Parathyroid adenoma (tissue), 2 donors: ENCODE measurements at regions not wholly inside any gene's neighbourhood (a gene's known extent, or its start where the extent isn't known, plus 50 kb on each side); places are given as distances from the start of the nearest gene placed in this dataset.

ENCODE experiments used
- H2AFZ ChIP-seq: fragments of 300-600 bp; sonication (generic); one replicate; pipeline ENCODE4 v1.7.0; 2017; ENCODE audit warnings: antibody characterized with exemption, mild to moderate bottlenecking
- H3K27ac ChIP-seq: fragments of 300-600 bp; sonication (generic); one replicate; pipeline ENCODE4 v1.7.0; 2017
- H3K27me3 ChIP-seq: fragments of 300-600 bp; sonication (generic); one replicate; pipeline ENCODE4 v1.7.0; 2017; ENCODE audit warnings: low read length; ENCODE audit not compliant: control insufficient read depth, insufficient read depth
- H3K36me3 ChIP-seq: fragments of 300-600 bp; sonication (generic); one replicate; pipeline ENCODE4 v1.7.0; 2017; ENCODE audit warnings: low read length; ENCODE audit not compliant: control insufficient read depth, insufficient read depth
- H3K4me1 ChIP-seq: fragments of 300-600 bp; sonication (generic); one replicate; pipeline ENCODE4 v1.7.0; 2017; ENCODE audit warnings: control low read depth
- H3K4me2 ChIP-seq: fragments of 300-600 bp; sonication (generic); one replicate; pipeline ENCODE4 v1.7.0; 2017; ENCODE audit warnings: low read length
- H3K4me3 ChIP-seq: fragments of 300-600 bp; sonication (generic); one replicate; pipeline ENCODE4 v1.7.0; 2017; ENCODE audit warnings: low read depth, low read length
- H3K79me2 ChIP-seq: fragments of 300-600 bp; sonication (generic); one replicate; pipeline ENCODE4 v1.7.0; 2017; ENCODE audit warnings: control low read depth
- H3K9ac ChIP-seq: fragments of 300-600 bp; sonication (generic); one replicate; pipeline ENCODE4 v1.7.0; 2017; ENCODE audit warnings: mild to moderate bottlenecking
- H3K9me3 ChIP-seq: fragments of 300-600 bp; sonication (generic); one replicate; pipeline ENCODE4 v1.7.0; 2017; ENCODE audit warnings: low read length; ENCODE audit not compliant: control insufficient read depth
- CTCF ChIP-seq: fragments of 300-600 bp; sonication (generic); IDR thresholded peaks from one replicate; pipeline ENCODE4 v1.7.0; 2017; ENCODE audit warnings: antibody characterized with exemption, mild to moderate bottlenecking
- donor health status: primary hyperparathyroidism.

- H3K4me1 ChIP-seq: no peaks in the 10 kb centered on the region
- H3K4me3 ChIP-seq: no peak overlapping the region
- no peak for TF ChIP-seq CTCF
- H2AFZ ChIP-seq: no peak overlapping the region
- no peaks in the 10 kb centered on the region for H3K27me3 ChIP-seq
- H3K9me3 ChIP-seq: no peaks in the 10 kb centered on the region
- no peak overlapping the region for H3K27ac ChIP-seq
- H3K36me3 ChIP-seq: no peaks in the 10 kb centered on the region
- H3K4me2 ChIP-seq: no peak overlapping the region
- no peaks in the 10 kb centered on the region for H3K79me2 ChIP-seq
- no peak overlapping the region for H3K9ac ChIP-seq
These were observed 503.5 kb downstream of the HAPSTR1 start for GRCh38 chr16:9594946-9595345.

- no peak overlapping the region for H3K27ac ChIP-seq
- no peak for TF ChIP-seq CTCF
- H3K4me3 ChIP-seq: no peak overlapping the region
- H3K79me2 ChIP-seq: no peaks in the 10 kb centered on the region
- H2AFZ ChIP-seq: no peak overlapping the region
- H3K4me1 ChIP-seq: no peaks in the 10 kb centered on the region
- no peaks in the 10 kb centered on the region for H3K9me3 ChIP-seq
- no peak overlapping the region for H3K4me2 ChIP-seq
- no peaks in the 10 kb centered on the region for H3K27me3 ChIP-seq
- no peaks in the 10 kb centered on the region for H3K36me3 ChIP-seq
- H3K9ac ChIP-seq: no peak overlapping the region
These were observed 503.9 kb downstream of the HAPSTR1 start for GRCh38 chr16:9595393-9595792.

GRCh38 chr16:9596788-9597187 lies 505.3 kb downstream of the HAPSTR1 start:
- Histone ChIP-seq H3K4me3 (no peak overlapping the region), H3K36me3 (no peaks in the 10 kb centered on the region), H3K9me3 (no peaks in the 10 kb centered on the region), H3K27me3 (no peaks in the 10 kb centered on the region), H3K4me1 (no peaks in the 10 kb centered on the region), H2AFZ (no peak overlapping the region), H3K27ac (no peak overlapping the region), H3K79me2 (no peaks in the 10 kb centered on the region), H3K4me2 (no peak overlapping the region), H3K9ac (no peak overlapping the region)
- no peak for TF ChIP-seq CTCF

- Histone ChIP-seq H2AFZ (no peak overlapping the region), H3K79me2 (no peaks in the 10 kb centered on the region), H3K27me3 (no peaks in the 10 kb centered on the region), H3K9ac (no peak overlapping the region), H3K4me3 (no peak overlapping the region), H3K36me3 (no peaks in the 10 kb centered on the region), H3K9me3 (no peaks in the 10 kb centered on the region), H3K4me2 (no peak overlapping the region), H3K4me1 (no peaks in the 10 kb centered on the region), H3K27ac (no peak overlapping the region)
- no peak for TF ChIP-seq CTCF
These were observed 506.7 kb downstream of the HAPSTR1 start for GRCh38 chr16:9597967-9598730.

GRCh38 chr16:9598731-9599083 lies 507.3 kb downstream of the HAPSTR1 start:
- H3K4me2 ChIP-seq: no peak overlapping the region
- H3K4me1 ChIP-seq: no peaks in the 10 kb centered on the region
- H3K36me3 ChIP-seq: no peaks in the 10 kb centered on the region
- no peak overlapping the region for H3K27ac ChIP-seq
- H3K9me3 ChIP-seq: no peaks in the 10 kb centered on the region
- no peak overlapping the region for H3K9ac ChIP-seq
- H3K79me2 ChIP-seq: no peaks in the 10 kb centered on the region
- no peak for TF ChIP-seq CTCF
- H3K27me3 ChIP-seq: no peaks in the 10 kb centered on the region
- H3K4me3 ChIP-seq: no peak overlapping the region
- H2AFZ ChIP-seq: no peak overlapping the region
